GM23338 (cell line): ENCODE measurements at regions not wholly inside any gene's neighbourhood (a gene's known extent, or its start where the extent isn't known, plus 50 kb on each side); places are given as distances from the start of the nearest gene placed in this dataset.
A peak's percentile ranks its signal among the peaks of the same experiment; 100 is the strongest.

Experiments used
- ATAC-seq: fragments of 200-7000 bp; cut with Tn5 transposase; 3 replicates; pipeline ENCODE4 v1.9.1; 2020
- DNase-seq: peaks from one replicate; pipeline ENCODE4 v3.0.0-alpha.2; 2015; ENCODE audit warnings: low spot score
- H2AFZ ChIP-seq: fragments of 200-600 bp; sonication (generic); 2 replicates; pipeline ENCODE4 v1.8.0; 2016; ENCODE audit warnings: antibody characterized with exemption, mild to moderate bottlenecking, moderate library complexity
- H3F3A ChIP-seq: fragments of 200-600 bp; sonication (generic); replicated peaks from 2 replicates; pipeline ENCODE4 v1.8.0; 2017; ENCODE audit warnings: antibody characterized with exemption, mixed run types, low read depth
- H3K27ac ChIP-seq: fragments of 200-600 bp; sonication (generic); 2 replicates; pipeline ENCODE4 v1.6.1; 2016; ENCODE audit warnings: low read depth
- H3K27me3 ChIP-seq: fragments of 200-600 bp; sonication (generic); 2 replicates; pipeline ENCODE4 v1.8.0; 2016; ENCODE audit warnings: mild to moderate bottlenecking, mixed run types, moderate library complexity; ENCODE audit not compliant: insufficient read depth
- H3K36me3 ChIP-seq: fragments of 200-600 bp; sonication (generic); 2 replicates; pipeline ENCODE4 v1.8.0; 2016; ENCODE audit warnings: mild to moderate bottlenecking; ENCODE audit not compliant: insufficient read depth
- H3K4me1 ChIP-seq: fragments of 200-600 bp; sonication (generic); 2 replicates; pipeline ENCODE4 v1.8.0; 2016; ENCODE audit warnings: mild to moderate bottlenecking, moderate library complexity; ENCODE audit not compliant: insufficient read depth
- H3K4me2 ChIP-seq: fragments of 200-600 bp; sonication (generic); 2 replicates; pipeline ENCODE4 v1.7.1; 2017; ENCODE audit warnings: mixed run types
- H3K4me3 ChIP-seq: fragments of 200-600 bp; sonication (generic); 2 replicates; pipeline ENCODE4 v1.6.1; 2016; ENCODE audit warnings: mixed run types
- H3K79me2 ChIP-seq: fragments of 200-600 bp; sonication (generic); replicated peaks from 2 replicates; pipeline ENCODE4 v1.8.0; 2017; ENCODE audit warnings: mild to moderate bottlenecking; ENCODE audit not compliant: insufficient read depth
- H3K9me2 ChIP-seq: fragments of 200-600 bp; sonication (generic); 2 replicates; pipeline ENCODE4 v1.8.0; 2017; ENCODE audit not compliant: insufficient read depth
- H4K20me1 ChIP-seq: fragments of 200-600 bp; sonication (generic); replicated peaks from 2 replicates; pipeline ENCODE4 v1.8.0; 2017; ENCODE audit warnings: mild to moderate bottlenecking; ENCODE audit not compliant: insufficient read depth
- H3K27ac Mint-ChIP-seq: 2 replicates; pipeline ENCODE4 v1.8.0; 2020; ENCODE audit warnings: inconsistent platforms, mild to moderate bottlenecking, moderate library complexity, mixed read lengths
- H3K27me3 Mint-ChIP-seq: 3 replicates; pipeline ENCODE4 v1.8.0; 2022; ENCODE audit warnings: low read depth, mild to moderate bottlenecking, moderate library complexity, mixed read lengths, inconsistent platforms; ENCODE audit not compliant: insufficient read depth, poor library complexity
- H3K36me3 Mint-ChIP-seq: 3 replicates; pipeline ENCODE4 v1.8.0; 2021; ENCODE audit warnings: low read depth, mild to moderate bottlenecking, inconsistent platforms, moderate library complexity, mixed read lengths
- H3K4me1 Mint-ChIP-seq: 3 replicates; pipeline ENCODE4 v1.8.0; 2020; ENCODE audit warnings: mild to moderate bottlenecking, inconsistent platforms, mixed read lengths
- H3K4me3 Mint-ChIP-seq: 3 replicates; pipeline ENCODE4 v1.8.0; 2021; ENCODE audit warnings: moderate library complexity, mild to moderate bottlenecking, inconsistent platforms, mixed read lengths
- H3K9me3 Mint-ChIP-seq: 3 replicates; pipeline ENCODE4 v1.8.0; 2020; ENCODE audit warnings: moderate library complexity, mild to moderate bottlenecking, inconsistent platforms, mixed read lengths
- CREB1 ChIP-seq: fragments of 250-450 bp; sonication (Bioruptor Pico); IDR thresholded peaks from 2 replicates; pipeline ENCODE4 v1.5.0; 2020; ENCODE audit warnings: low read depth, mild to moderate bottlenecking, moderate library complexity
- EZH2 ChIP-seq: fragments of 200-600 bp; sonication (generic); IDR thresholded peaks from one replicate; pipeline ENCODE4 v1.8.0; 2017; ENCODE audit warnings: antibody characterized with exemption, mild to moderate bottlenecking, low read depth; ENCODE audit not compliant: unreplicated experiment
- EZH2phosphoT487 ChIP-seq: fragments of 200-600 bp; sonication (generic); IDR thresholded peaks from one replicate; pipeline ENCODE4 v1.8.1; 2018; ENCODE audit warnings: antibody characterized with exemption; ENCODE audit not compliant: unreplicated experiment
- JUNB ChIP-seq: IDR thresholded peaks from one replicate; pipeline ENCODE4 v1.6.1; 2016; ENCODE audit warnings: antibody characterized with exemption; ENCODE audit not compliant: unreplicated experiment
- NANOG ChIP-seq: IDR thresholded peaks from 2 replicates; pipeline ENCODE4 v1.6.1; 2016; ENCODE audit warnings: antibody characterized with exemption, borderline replicate concordance
- POLR2AphosphoS5 ChIP-seq: IDR thresholded peaks from 2 replicates; pipeline ENCODE4 v1.6.1; 2016; ENCODE audit warnings: antibody characterized with exemption, low read depth
- REST ChIP-seq: IDR thresholded peaks from one replicate; pipeline ENCODE4 v1.6.1; 2018; ENCODE audit warnings: antibody characterized with exemption; ENCODE audit not compliant: unreplicated experiment
- STAT1 ChIP-seq: IDR thresholded peaks from one replicate; pipeline ENCODE4 v1.6.1; 2016; ENCODE audit warnings: antibody characterized with exemption; ENCODE audit not compliant: unreplicated experiment
- ZNF114 ChIP-seq: fragments of 250-450 bp; sonication (Bioruptor Pico); IDR thresholded peaks from 2 replicates; pipeline ENCODE4 v1.5.0; 2020; ENCODE audit warnings: mild to moderate bottlenecking, moderate library complexity
- ZNF331 ChIP-seq: fragments of 250-450 bp; sonication (Bioruptor Pico); IDR thresholded peaks from 2 replicates; pipeline ENCODE4 v1.5.0; 2020; ENCODE audit warnings: low read depth, mild to moderate bottlenecking, moderate library complexity
- ZNF462 ChIP-seq: fragments of 250-450 bp; sonication (Bioruptor Pico); IDR thresholded peaks from 2 replicates; pipeline ENCODE4 v1.5.0; 2020; ENCODE audit warnings: mild to moderate bottlenecking, moderate library complexity
- TF ChIP-seq, protein P1 (sequence below), 2 experiments: fragments of 200-600 bp in 1 of 2; sonication (generic) in 1 of 2; conservative IDR thresholded peaks; 2 replicates each; pipeline versions ENCODE4 v1.5.1 to v1.6.1; 2016 to 2017; ENCODE audit warnings: antibody characterized with exemption in 2 of 2, low read depth in 2 of 2, mild to moderate bottlenecking in 2 of 2, moderate library complexity in 1 of 2
- TF ChIP-seq, protein P2 (sequence below): IDR thresholded peaks from 2 replicates; pipeline ENCODE4 v1.6.1; 2016; ENCODE audit warnings: antibody characterized with exemption

DNA sequence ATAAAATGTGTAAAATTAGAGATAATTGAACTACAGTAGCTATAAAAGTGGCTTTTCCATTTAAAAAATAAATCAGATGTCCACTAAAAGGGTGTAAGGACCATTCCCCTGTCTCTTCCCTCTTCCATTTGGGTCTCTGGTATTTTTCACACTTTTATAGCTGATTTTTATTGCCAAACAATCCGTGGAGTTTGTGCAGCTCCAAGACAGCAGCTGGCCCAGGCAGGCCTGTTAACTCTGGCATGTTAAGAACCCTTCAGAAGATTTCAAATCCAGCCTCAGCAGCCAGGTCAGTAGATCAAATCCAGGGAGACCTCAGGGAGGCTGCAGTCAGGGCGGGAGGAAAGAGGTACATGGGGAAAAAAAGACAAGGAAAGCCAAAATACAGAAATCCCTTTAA lies 827.1 kb upstream of the FANCL start:
- no peak for ATAC-seq
- peaks cover 12% of the 10 kb centered on the region; the same call in 2 of the 3 replicates for H3K9me3 Mint-ChIP-seq
- no peaks in the 10 kb centered on the region; the same call in 2 of the 3 replicates for H3K4me1 Mint-ChIP-seq
- no peak for TF ChIP-seq NANOG
- no peak for TF ChIP-seq ZNF114 (CRISPR knock-in tag)
- no peak for TF ChIP-seq JUNB
- no peak for TF ChIP-seq EZH2phosphoT487
- TF ChIP-seq EZH2, result no peak
- TF ChIP-seq ZNF331 (CRISPR knock-in tag), result no peak
- TF ChIP-seq, protein P1, sequence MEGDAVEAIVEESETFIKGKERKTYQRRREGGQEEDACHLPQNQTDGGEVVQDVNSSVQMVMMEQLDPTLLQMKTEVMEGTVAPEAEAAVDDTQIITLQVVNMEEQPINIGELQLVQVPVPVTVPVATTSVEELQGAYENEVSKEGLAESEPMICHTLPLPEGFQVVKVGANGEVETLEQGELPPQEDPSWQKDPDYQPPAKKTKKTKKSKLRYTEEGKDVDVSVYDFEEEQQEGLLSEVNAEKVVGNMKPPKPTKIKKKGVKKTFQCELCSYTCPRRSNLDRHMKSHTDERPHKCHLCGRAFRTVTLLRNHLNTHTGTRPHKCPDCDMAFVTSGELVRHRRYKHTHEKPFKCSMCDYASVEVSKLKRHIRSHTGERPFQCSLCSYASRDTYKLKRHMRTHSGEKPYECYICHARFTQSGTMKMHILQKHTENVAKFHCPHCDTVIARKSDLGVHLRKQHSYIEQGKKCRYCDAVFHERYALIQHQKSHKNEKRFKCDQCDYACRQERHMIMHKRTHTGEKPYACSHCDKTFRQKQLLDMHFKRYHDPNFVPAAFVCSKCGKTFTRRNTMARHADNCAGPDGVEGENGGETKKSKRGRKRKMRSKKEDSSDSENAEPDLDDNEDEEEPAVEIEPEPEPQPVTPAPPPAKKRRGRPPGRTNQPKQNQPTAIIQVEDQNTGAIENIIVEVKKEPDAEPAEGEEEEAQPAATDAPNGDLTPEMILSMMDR (conservative IDR thresholded peaks at IDR 0.05; ENCODE audit: low read depth in 2 of 2), result no peak
- TF ChIP-seq, protein P2, sequence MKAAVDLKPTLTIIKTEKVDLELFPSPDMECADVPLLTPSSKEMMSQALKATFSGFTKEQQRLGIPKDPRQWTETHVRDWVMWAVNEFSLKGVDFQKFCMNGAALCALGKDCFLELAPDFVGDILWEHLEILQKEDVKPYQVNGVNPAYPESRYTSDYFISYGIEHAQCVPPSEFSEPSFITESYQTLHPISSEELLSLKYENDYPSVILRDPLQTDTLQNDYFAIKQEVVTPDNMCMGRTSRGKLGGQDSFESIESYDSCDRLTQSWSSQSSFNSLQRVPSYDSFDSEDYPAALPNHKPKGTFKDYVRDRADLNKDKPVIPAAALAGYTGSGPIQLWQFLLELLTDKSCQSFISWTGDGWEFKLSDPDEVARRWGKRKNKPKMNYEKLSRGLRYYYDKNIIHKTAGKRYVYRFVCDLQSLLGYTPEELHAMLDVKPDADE, result no peak
- no peak for TF ChIP-seq POLR2AphosphoS5
- no peak for TF ChIP-seq REST
- no peak for TF ChIP-seq STAT1
- TF ChIP-seq CREB1 (CRISPR knock-in tag), result no peak
- TF ChIP-seq ZNF462 (CRISPR knock-in tag), result no peak
- DNase-seq, result no peak
- no peak overlapping the region for H3K27ac ChIP-seq
- H3K27ac Mint-ChIP-seq, result 0 out of 2 replicates have a peak overlapping the region, but pooled peaks have one; percentile 58
- H3K4me3 Mint-ChIP-seq, result no peak overlapping the region
- no peaks in the 10 kb centered on the region for H3K36me3 ChIP-seq
- no peaks in the 10 kb centered on the region; the same call in 1 of the 2 replicates for H3K9me2 ChIP-seq
- H3F3A ChIP-seq, result no peaks in the 10 kb centered on the region
- H3K27me3 Mint-ChIP-seq, result peaks cover 3% of the 10 kb centered on the region
- no peaks in the 10 kb centered on the region for H3K79me2 ChIP-seq
- H3K27me3 ChIP-seq, result no peaks in the 10 kb centered on the region
- H3K4me3 ChIP-seq, result no peak overlapping the region
- H4K20me1 ChIP-seq, result no peaks in the 10 kb centered on the region
- H3K36me3 Mint-ChIP-seq, result no peaks in the 10 kb centered on the region
- H2AFZ ChIP-seq, result no peak overlapping the region
- H3K4me1 ChIP-seq, result no peaks in the 10 kb centered on the region
- no peak overlapping the region for H3K4me2 ChIP-seq
